ENCODE measurements at regions not wholly inside any gene's neighbourhood (a gene's known extent, or its start where the extent isn't known, plus 50 kb on each side); places are given as distances from the start of the nearest gene placed in this dataset.
"Not testable (repeated sequence)": the region's sequence is repeated elsewhere in the genome, so short reads cannot be mapped to it uniquely, and the experiment has no call there.

- no peak for DNase-seq (ENCODE audit: low read depth in 4 of 4, low spot score in 3 of 4)
These were observed 85.0 kb upstream of the SLC2A1 start for GRCh38 chr1:43043695-43044094.

- no peak for DNase-seq (ENCODE audit: low read depth in 4 of 4, low spot score in 3 of 4)
These were observed 84.2 kb upstream of the SLC2A1 start for GRCh38 chr1:43042773-43043457.

DNA sequence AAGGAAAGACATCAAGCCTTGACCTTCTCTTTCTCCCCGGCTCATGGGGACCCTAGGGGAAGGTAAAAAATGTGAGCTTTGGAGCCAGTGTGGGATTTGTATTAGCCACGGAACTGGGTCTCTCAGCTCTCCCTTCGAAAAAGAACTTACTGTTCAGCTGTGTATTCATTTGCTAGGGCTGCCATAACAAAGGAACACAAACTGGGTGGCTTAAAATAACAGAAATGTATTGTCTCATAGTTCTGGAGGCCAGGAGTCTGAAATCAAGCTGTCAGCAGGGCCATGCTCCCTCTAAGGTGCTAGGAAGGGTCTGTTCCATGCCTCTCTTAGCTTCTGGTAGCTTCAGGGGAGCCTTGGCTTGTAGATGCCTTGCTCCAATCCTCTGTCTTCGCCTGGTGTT lies 83.5 kb upstream of the SLC2A1 start:
- no peak for DNase-seq (ENCODE audit: low read depth in 4 of 4, low spot score in 3 of 4)

GRCh38 chr1:43041591-43041990 lies 82.9 kb upstream of the SLC2A1 start:
- no peak for DNase-seq (ENCODE audit: low read depth in 4 of 4, low spot score in 3 of 4)

GRCh38 chr1:43039228-43040055 lies 80.8 kb upstream of the SLC2A1 start:
- no peak for DNase-seq (ENCODE audit: low read depth in 4 of 4, low spot score in 3 of 4)

GRCh38 chr1:43038232-43038935 lies 79.7 kb upstream of the SLC2A1 start:
- no peak for DNase-seq (ENCODE audit: low read depth in 4 of 4, low spot score in 3 of 4)

DNA sequence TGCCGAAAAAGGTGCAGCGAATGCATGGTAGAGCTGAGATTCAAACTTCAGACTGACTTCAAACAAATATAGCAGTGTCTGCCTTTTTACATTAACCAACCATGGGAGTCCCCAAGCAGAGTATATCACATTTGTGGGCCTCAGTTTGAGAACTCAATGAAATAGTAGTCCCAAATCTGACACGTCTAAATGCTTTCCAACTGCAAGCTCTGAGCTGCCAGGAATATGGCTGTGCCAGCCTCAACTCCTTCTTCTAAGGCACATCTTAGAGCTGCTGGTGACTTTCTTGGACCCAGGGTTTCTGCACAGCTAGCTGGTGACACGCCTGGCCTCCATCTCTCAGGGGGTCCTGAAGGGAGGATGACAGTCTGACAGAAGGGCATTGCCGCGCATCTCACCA lies 78.8 kb upstream of the SLC2A1 start:
- DNase-seq (ENCODE audit: low read depth in 4 of 4, low spot score in 3 of 4): no peak

DNA sequence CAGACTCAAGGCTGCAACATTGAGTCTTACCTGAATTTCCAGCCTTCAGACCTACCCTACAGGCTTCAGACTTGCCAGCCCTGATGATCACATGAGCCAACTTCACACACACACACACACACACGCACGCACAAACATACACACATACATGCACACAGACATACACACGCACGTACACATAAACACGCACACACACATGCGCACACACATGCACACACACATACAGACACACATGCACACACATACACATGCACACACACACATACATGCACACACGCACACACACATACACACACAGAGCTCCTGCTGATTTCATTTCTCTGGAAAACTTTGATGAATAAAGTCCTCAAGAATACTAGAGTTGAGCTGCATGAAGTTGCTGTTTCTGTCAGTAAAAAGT lies 78.3 kb upstream of the SLC2A1 start:
- DNase-seq (ENCODE audit: low read depth in 4 of 4, low spot score in 3 of 4): no peak

DNA sequence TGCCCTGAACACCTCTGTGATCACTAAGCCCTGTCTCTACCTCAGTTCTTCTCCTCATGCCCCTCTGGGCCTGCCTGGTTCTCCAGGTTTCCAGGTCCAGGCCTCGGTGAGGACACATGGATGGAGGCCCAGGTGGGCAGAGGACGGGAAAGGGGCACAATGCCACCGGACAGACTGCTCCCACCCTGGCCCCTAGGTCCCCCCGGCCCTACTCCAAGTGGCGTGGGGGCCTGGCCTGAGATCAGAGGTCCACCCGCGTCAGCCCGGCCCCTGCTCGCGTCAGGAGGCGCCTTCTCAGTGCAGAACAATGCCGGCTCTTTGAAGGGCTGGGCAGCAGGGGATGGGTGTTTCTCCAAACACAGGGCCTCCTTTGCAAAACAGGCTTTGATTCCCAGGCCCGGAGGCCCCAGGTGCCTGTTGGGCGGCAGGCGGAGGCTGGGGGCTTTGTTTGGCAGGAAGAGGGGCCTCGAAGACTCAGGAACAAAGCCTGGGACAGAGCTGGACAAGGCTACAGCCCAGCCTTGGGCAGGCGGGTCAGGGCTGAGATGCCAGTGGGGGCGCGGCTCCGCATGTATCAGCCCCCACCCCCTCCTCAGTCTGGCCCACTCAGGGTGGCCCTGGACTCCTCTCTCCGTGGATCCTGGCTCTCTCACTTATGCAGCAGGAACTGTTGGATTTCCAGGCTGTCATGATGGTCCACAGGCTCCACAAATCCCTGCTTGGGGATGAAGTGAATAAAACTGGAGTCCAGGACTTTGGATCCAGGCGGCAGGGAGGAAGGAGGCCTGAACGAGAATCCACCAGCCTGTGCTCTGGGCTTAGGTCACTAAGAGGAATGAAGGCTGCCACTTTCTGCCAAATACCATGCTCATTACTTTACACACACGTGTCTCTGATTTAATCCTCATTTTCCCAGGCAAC lies 77.4 kb upstream of the SLC2A1 start:
- no peak for DNase-seq (ENCODE audit: low read depth in 4 of 4, low spot score in 3 of 4)

GRCh38 chr1:43034778-43035177 lies 76.1 kb upstream of the SLC2A1 start:
- DNase-seq (ENCODE audit: low read depth in 4 of 4, low spot score in 3 of 4): no peak

DNA sequence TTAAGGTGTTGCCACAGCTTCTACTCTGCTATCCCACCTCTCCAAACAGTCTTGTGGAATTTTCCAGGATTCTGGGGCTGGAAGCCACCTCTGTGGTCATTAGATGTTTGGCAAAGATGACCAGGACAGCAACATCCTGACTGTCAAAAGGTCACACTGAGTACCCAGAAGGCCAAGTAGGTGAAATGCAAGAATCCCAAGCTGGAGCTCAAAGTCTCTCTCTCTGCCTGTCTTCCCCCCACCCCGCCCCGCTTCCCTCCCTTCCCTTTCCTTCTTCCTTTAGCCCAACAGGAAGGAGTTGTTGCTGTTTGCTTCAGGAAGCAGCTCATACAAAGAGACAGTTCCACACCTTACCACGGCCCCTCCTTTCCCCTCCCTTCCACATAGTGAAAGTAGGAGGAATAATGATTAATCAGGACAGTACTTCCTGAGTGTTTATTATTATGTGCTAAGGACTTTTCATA lies 75.6 kb upstream of the SLC2A1 start:
- DNase-seq (ENCODE audit: low read depth in 4 of 4, low spot score in 3 of 4): no peak

- no peak for DNase-seq (ENCODE audit: low read depth in 4 of 4, low spot score in 3 of 4)
These were observed 72.9 kb upstream of the SLC2A1 start for GRCh38 chr1:43031316-43032203.

DNA sequence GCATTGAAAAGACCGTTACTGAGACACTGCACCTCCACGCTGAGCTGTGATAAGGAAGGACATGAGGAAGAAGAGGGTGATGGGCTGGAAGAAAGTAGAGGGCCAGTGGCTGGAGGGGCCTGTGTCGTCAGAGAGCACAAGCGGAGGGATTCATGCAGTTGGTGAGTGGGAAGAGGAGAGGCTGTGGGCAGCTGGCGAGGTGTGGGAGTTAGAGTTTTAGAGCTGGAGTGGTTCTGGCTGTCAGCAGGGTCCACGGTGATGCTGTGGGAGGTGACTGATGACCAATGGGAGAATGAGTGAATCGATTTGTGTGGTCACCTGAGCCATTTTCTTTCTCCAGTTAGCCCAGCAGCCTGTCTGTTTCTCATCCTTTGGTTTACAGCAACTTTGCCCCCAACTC lies 66.2 kb upstream of the SLC2A1 start:
- DNase-seq (ENCODE audit: low read depth in 4 of 4, low spot score in 3 of 4): no peak

DNA sequence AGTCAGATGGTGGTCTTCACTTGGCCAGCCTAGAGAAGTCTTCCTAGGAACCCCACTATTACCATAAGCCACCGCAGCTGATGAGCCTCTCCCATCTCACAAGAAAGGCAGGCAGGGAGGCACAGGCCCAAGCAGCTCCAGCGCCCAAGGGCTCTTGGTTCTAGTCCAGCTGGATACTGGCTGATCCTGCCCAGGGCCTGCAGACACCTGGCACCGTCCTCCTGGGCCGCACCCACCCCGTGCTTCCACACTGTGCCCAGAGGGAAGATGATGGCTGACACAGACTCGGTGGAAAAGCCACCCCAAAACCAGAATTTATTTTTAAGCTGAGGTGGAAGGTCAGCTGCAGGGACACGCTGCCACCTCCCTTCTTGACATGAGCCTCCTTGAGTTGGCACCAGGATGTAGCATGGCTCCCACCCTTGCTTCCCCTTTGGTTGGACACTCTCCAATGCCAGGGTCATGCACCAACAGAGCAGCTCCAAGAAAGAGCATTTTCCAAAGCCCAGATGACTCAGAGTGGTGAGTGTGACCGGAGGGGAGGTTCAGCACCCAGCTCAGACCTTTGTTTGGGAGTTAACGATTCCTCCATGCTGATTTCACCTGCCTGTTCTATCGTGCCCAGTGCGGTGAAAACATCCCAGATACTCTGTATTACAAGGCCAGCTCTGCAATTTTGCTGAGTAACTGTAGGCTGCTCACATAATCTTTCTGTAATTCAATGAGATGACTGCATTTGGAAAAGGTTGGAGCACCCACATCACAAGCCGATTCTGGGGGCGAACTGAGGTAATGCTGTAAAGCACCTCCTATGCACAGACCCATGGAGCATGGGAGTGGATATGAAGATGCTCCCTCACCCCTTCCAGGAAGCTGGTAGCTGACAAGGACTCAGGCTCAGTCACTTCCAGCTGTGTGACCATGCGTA lies 63.1 kb upstream of the SLC2A1 start:
- DNase-seq (ENCODE audit: low read depth in 4 of 4, low spot score in 3 of 4): no peak

- DNase-seq (ENCODE audit: low read depth in 4 of 4, low spot score in 3 of 4): no peak
These were observed 60.6 kb upstream of the SLC2A1 start for GRCh38 chr1:43019226-43019625.

GRCh38 chr1:43018121-43018520 lies 59.5 kb upstream of the SLC2A1 start:
- no peak for DNase-seq (ENCODE audit: low read depth in 4 of 4, low spot score in 3 of 4)

- DNase-seq (ENCODE audit: low read depth in 4 of 4, low spot score in 3 of 4): no peak
These were observed 56.6 kb upstream of the SLC2A1 start for GRCh38 chr1:43015269-43015668.

DNA sequence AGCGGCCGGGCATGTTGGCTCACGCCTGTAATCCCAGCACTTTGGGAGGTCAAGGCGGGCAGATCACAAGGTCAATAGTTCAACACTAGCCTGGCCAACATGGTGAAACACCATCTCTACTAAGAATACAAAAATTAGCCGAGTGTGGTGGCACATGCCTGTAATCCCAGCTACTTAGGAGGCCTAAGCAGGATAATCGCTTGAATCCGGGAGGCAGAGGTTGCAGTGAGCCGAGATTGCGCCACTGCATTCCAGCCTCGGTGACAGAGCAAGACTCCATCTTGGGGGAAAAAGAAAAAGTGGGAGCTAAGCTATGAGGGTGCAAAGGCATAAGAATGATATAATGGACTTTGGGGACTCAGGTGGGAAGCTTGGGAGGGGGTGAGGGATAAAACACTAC lies 55.9 kb upstream of the SLC2A1 start:
- DNase-seq (ENCODE audit: low read depth in 4 of 4, low spot score in 3 of 4): not testable (repeated sequence)
